ENCODE measurements at regions not wholly inside any gene's neighbourhood (a gene's known extent, or its start where the extent isn't known, plus 50 kb on each side); places are given as distances from the start of the nearest gene placed in this dataset.

GRCh38 chr12:43155376-43155775, 396.6 kb downstream of the ADAMTS20 start:
- ATAC-seq (no peak), DNase-seq (ENCODE audit: low spot score) (no peak)
- H3K4me1 Mint-ChIP-seq: peaks cover 12% of the 10 kb centered on the region
- no peaks in the 10 kb centered on the region for H3K36me3 Mint-ChIP-seq
- no peak overlapping the region for H3K4me3 Mint-ChIP-seq
- H3K27me3 Mint-ChIP-seq (ENCODE audit: low read depth): no peaks in the 10 kb centered on the region
- TF ChIP-seq SOX15 (CRISPR knock-in tag; IDR thresholded peaks at IDR 0.05): no peak
- TF ChIP-seq, protein P1, sequence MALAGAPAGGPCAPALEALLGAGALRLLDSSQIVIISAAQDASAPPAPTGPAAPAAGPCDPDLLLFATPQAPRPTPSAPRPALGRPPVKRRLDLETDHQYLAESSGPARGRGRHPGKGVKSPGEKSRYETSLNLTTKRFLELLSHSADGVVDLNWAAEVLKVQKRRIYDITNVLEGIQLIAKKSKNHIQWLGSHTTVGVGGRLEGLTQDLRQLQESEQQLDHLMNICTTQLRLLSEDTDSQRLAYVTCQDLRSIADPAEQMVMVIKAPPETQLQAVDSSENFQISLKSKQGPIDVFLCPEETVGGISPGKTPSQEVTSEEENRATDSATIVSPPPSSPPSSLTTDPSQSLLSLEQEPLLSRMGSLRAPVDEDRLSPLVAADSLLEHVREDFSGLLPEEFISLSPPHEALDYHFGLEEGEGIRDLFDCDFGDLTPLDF (CRISPR knock-in tag; IDR thresholded peaks at IDR 0.05): no peak
- no peak for TF ChIP-seq ATF6 (CRISPR knock-in tag; IDR thresholded peaks at IDR 0.05)
- TF ChIP-seq MXD4 (CRISPR knock-in tag; IDR thresholded peaks at IDR 0.05; ENCODE audit: borderline replicate concordance): no peak
- no peak for TF ChIP-seq USF2 (CRISPR knock-in tag; IDR thresholded peaks at IDR 0.05)
- TF ChIP-seq JUN (CRISPR knock-in tag; IDR thresholded peaks at IDR 0.05): no peak
- TF ChIP-seq NFE2L1 (CRISPR knock-in tag; IDR thresholded peaks at IDR 0.05): no peak
- TF ChIP-seq, protein P2, sequence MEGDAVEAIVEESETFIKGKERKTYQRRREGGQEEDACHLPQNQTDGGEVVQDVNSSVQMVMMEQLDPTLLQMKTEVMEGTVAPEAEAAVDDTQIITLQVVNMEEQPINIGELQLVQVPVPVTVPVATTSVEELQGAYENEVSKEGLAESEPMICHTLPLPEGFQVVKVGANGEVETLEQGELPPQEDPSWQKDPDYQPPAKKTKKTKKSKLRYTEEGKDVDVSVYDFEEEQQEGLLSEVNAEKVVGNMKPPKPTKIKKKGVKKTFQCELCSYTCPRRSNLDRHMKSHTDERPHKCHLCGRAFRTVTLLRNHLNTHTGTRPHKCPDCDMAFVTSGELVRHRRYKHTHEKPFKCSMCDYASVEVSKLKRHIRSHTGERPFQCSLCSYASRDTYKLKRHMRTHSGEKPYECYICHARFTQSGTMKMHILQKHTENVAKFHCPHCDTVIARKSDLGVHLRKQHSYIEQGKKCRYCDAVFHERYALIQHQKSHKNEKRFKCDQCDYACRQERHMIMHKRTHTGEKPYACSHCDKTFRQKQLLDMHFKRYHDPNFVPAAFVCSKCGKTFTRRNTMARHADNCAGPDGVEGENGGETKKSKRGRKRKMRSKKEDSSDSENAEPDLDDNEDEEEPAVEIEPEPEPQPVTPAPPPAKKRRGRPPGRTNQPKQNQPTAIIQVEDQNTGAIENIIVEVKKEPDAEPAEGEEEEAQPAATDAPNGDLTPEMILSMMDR (IDR thresholded peaks at IDR 0.05): no peak
- no peak overlapping the region for H3K27ac Mint-ChIP-seq
- CTCF ChIA-PET: no interaction called here
- POLR2A ChIA-PET: no interaction called here
- H3K9me3 Mint-ChIP-seq: peaks cover 21% of the 10 kb centered on the region

GRCh38 chr12:43154498-43155045, 397.4 kb downstream of the ADAMTS20 start:
- POLR2A ChIA-PET: no interaction called here

GRCh38 chr12:43151441-43151981, 400.5 kb downstream of the ADAMTS20 start:
- ATAC-seq (no peak), DNase-seq (ENCODE audit: low spot score) (no peak)
- Mint-ChIP-seq H3K27ac (no peak overlapping the region), H3K4me3 (no peak overlapping the region), H3K27me3 (ENCODE audit: low read depth) (no peaks in the 10 kb centered on the region), H3K4me1 (peaks cover 12% of the 10 kb centered on the region), H3K36me3 (no peaks in the 10 kb centered on the region), H3K9me3 (peaks cover 13% of the 10 kb centered on the region)
- ChIA-PET POLR2A (no interaction called here), CTCF (no interaction called here)
- no peak for TF ChIP-seq AFF4 (CRISPR knock-in tag; IDR thresholded peaks at IDR 0.05; ENCODE audit: borderline replicate concordance)
- no peak for TF ChIP-seq ZNF317 (CRISPR knock-in tag; IDR thresholded peaks at IDR 0.05; ENCODE audit: borderline replicate concordance, low read depth)
- no peak for TF ChIP-seq FOXP1 (CRISPR knock-in tag; IDR thresholded peaks at IDR 0.05; ENCODE audit: borderline replicate concordance)
- no peak for TF ChIP-seq ZNF416 (CRISPR knock-in tag; IDR thresholded peaks at IDR 0.05)
- TF ChIP-seq E2F5 (CRISPR knock-in tag; IDR thresholded peaks at IDR 0.05): no peak
- no peak for TF ChIP-seq ZBTB21 (CRISPR knock-in tag; IDR thresholded peaks at IDR 0.05; ENCODE audit: borderline replicate concordance)
- TF ChIP-seq SOX15 (CRISPR knock-in tag; IDR thresholded peaks at IDR 0.05): no peak
- TF ChIP-seq HMGA2 (CRISPR knock-in tag; IDR thresholded peaks at IDR 0.05): no peak
- no peak for TF ChIP-seq KAT7 (CRISPR knock-in tag; IDR thresholded peaks at IDR 0.05; ENCODE audit: borderline replicate concordance)
- TF ChIP-seq EMX1 (CRISPR knock-in tag; IDR thresholded peaks at IDR 0.05): no peak
- no peak for TF ChIP-seq SMAD3 (CRISPR knock-in tag; IDR thresholded peaks at IDR 0.05; ENCODE audit: borderline replicate concordance)
- no peak for TF ChIP-seq MYBL2 (CRISPR knock-in tag; IDR thresholded peaks at IDR 0.05)

More at GRCh38 chr12:43154498-43155045, 397.4 kb downstream of the ADAMTS20 start:
- ATAC-seq (peak; percentile 83), DNase-seq (ENCODE audit: low spot score) (no peak)
- peaks cover 12% of the 10 kb centered on the region for H3K4me1 Mint-ChIP-seq
- TF ChIP-seq E2F5 (CRISPR knock-in tag; IDR thresholded peaks at IDR 0.05): no peak
- peaks cover 21% of the 10 kb centered on the region for H3K9me3 Mint-ChIP-seq
- no peak overlapping the region for H3K4me3 Mint-ChIP-seq
- no peaks in the 10 kb centered on the region for H3K36me3 Mint-ChIP-seq
- H3K27me3 Mint-ChIP-seq (ENCODE audit: low read depth): no peaks in the 10 kb centered on the region
- CTCF ChIA-PET: no interaction called here
- H3K27ac Mint-ChIP-seq: no peak overlapping the region

All from WTC11 (cell line).